Femur (tissue), 1 donor: ENCODE measurements at regions not wholly inside any gene's neighbourhood (a gene's known extent, or its start where the extent isn't known, plus 50 kb on each side); places are given as distances from the start of the nearest gene placed in this dataset.

Experiments
- DNase-seq: peaks from one replicate; pipeline ENCODE4 v3.0.0-alpha.2; 2017

GRCh38 chr13:99659226-99659625 lies 158.0 kb downstream of the TM9SF2 start:
- no peak for DNase-seq

GRCh38 chr13:99658261-99658991 lies 157.2 kb downstream of the TM9SF2 start:
- peak; percentile 59 for DNase-seq

GRCh38 chr13:99657848-99658260 lies 156.6 kb downstream of the TM9SF2 start:
- DNase-seq: no peak

- DNase-seq: no peak
Observed at GRCh38 chr13:99656844-99657381, 155.6 kb downstream of the TM9SF2 start.

GRCh38 chr13:99656092-99656745 lies 154.9 kb downstream of the TM9SF2 start:
- DNase-seq: peak; percentile 81

GRCh38 chr13:99655351-99656091 lies 154.2 kb downstream of the TM9SF2 start:
- no peak for DNase-seq

- no peak for DNase-seq
Observed at GRCh38 chr13:99654076-99654475, 152.8 kb downstream of the TM9SF2 start.

- no peak for DNase-seq
Observed at GRCh38 chr13:99653526-99653925, 152.3 kb downstream of the TM9SF2 start.

- DNase-seq: no peak
Observed at GRCh38 chr13:99652901-99653300, 151.6 kb downstream of the TM9SF2 start.

- DNase-seq: no peak
Observed at GRCh38 chr13:99652141-99652540, 150.9 kb downstream of the TM9SF2 start.

- no peak for DNase-seq
Observed at GRCh38 chr13:99651016-99651415, 149.7 kb downstream of the TM9SF2 start.

GRCh38 chr13:99650410-99650809 lies 149.1 kb downstream of the TM9SF2 start:
- DNase-seq: no peak

GRCh38 chr13:99648927-99649326 lies 147.7 kb downstream of the TM9SF2 start:
- DNase-seq: no peak

- DNase-seq: no peak
Observed at GRCh38 chr13:99648066-99648665, 146.9 kb downstream of the TM9SF2 start.

GRCh38 chr13:99647596-99647985 lies 146.3 kb downstream of the TM9SF2 start:
- DNase-seq: no peak

GRCh38 chr13:99646866-99647595 lies 145.8 kb downstream of the TM9SF2 start:
- no peak for DNase-seq

GRCh38 chr13:99642841-99643240 lies 141.6 kb downstream of the TM9SF2 start:
- no peak for DNase-seq

GRCh38 chr13:99642006-99642405 lies 140.7 kb downstream of the TM9SF2 start:
- DNase-seq: no peak

GRCh38 chr13:99640260-99640659 lies 139.0 kb downstream of the TM9SF2 start:
- no peak for DNase-seq

GRCh38 chr13:99639126-99639525 lies 137.9 kb downstream of the TM9SF2 start:
- DNase-seq: no peak

- DNase-seq: no peak
Observed at GRCh38 chr13:99636728-99637353, 135.6 kb downstream of the TM9SF2 start.

GRCh38 chr13:99636306-99636705 lies 135.0 kb downstream of the TM9SF2 start:
- no peak for DNase-seq
